HG02763 (cell line): ENCODE measurements at regions not wholly inside any gene's neighbourhood (a gene's known extent, or its start where the extent isn't known, plus 50 kb on each side); places are given as distances from the start of the nearest gene placed in this dataset.

Experiments used
- ATAC-seq: cut with Tn5 transposase; IDR thresholded peaks from one replicate; pipeline ENCODE4 v1.9.1; 2021; ENCODE audit warnings: mild to moderate bottlenecking, moderate library complexity; ENCODE audit not compliant: unreplicated experiment

DNA sequence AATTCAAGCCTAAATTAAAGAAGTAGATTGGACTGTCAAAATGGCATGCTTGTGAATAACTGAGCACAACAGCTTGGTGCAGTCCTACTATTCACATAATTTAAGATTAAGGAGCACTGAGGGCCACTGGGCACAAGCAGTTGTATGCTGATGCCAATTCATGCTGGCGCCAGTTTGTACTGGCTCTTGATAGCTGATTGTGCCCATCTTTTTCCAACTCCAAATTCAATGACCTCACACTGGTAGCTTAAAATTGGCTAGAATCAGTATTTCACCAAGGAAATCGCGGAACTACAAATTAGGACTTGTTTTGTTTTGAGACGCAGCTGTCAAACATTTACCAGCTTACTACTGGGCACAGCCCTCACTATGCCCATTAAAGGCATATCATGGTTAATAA, 969.2 kb downstream of the JRKL start:
- ATAC-seq: no peak

- ATAC-seq: no peak
Observed at GRCh38 chr11:97361812-97362378, 972.1 kb downstream of the JRKL start.

GRCh38 chr11:97363331-97363730, 973.5 kb downstream of the JRKL start:
- no peak for ATAC-seq

GRCh38 chr11:97364047-97364446, 974.2 kb downstream of the JRKL start:
- ATAC-seq: no peak

DNA sequence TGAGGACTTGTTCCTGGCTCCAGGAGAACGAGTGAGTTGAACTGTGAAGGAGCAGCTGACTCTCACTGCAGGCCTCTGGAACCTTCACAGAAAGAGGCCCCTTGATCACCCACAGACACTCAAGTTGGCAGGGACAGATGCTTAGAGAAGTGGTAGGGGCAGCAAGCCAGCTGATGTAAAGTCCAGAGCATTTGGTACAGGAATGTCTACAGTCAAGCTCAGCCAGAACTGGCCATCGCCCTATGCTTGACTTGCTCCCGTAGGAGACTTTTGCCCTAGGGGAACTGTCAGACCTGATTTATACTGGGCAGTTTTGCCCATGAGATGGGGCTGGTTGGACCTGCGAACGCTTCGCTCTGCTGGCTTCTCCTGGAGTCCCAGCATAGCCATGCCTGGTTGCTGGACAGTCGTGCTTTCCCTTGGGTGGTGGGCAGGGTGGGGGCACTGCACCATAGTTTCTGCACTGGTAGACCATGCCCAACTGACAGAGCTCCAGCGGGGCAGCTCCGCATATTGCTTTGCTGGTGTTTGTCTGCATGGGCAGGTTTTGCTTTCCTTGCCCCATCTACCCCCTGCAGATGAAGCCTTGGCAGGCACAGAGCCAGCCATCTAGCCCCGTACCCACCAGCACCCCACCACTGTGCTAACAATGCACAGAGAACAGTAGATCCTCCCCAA, 977.7 kb downstream of the JRKL start:
- no peak for ATAC-seq

DNA sequence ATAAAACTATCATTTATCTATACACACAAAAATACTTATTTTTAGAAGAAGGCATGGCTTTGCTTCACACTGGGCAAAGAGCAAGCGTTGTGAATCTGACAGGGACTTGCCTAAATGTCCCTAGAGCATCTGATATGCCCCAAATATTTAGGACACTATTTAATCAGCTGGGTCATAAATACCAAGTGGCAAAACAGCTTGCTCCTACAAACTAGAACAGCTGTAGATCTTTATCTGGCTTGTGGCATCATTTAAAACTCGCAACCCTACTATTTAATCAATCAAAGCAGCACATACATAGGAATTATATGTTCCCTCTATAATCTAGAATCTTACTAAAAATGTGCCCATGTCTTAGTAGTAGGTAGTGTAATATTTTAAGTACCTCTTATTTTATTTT, 999.5 kb downstream of the JRKL start:
- no peak for ATAC-seq

- no peak for ATAC-seq
Observed at GRCh38 chr11:97398246-97398645, 1008.4 kb downstream of the JRKL start.

GRCh38 chr11:97409141-97409540, 1019.3 kb downstream of the JRKL start:
- ATAC-seq: no peak

- no peak for ATAC-seq
Observed at GRCh38 chr11:97414801-97415200, 1025.0 kb downstream of the JRKL start.

DNA sequence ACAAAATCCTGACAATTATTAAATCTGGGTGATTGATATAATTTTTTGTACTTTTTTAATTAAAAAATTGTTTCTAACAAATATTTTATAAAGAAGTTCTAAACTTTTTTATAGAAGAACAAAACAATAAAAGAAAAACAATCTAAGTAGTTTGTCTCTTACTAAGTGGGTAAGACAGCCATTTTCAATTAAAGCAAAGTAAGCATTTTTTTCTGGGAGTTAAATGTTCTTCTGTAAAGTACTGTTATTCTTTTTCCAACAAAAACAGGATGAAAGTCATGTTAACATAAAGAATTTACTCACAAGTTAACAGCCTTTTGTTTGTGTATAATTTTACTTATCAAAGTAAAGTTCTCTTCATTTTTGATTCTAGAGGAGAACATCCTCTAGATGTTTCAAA, 1029.9 kb downstream of the JRKL start:
- no peak for ATAC-seq

- no peak for ATAC-seq
Observed at GRCh38 chr11:97428247-97428790, 1038.5 kb downstream of the JRKL start.

GRCh38 chr11:97430877-97431276, 1041.1 kb downstream of the JRKL start:
- no peak for ATAC-seq

DNA sequence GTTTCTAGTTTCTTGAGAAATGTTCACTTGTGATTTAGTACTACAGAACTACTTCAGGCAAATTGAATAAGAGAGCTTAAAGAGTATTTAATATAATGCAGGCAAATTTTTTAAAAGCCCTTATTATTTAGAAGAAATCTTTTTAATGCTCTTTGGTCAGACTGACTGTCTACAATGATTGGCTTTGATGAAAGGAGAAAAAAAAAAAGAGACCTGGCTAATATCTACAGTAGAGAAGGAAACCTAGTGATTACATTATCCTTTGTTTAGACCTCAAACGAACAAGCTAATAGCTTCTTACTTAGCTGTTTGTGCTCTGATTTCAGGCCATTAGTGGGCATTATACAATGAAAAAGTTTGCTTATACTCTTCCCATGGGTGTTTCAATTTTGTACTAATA, 1043.1 kb downstream of the JRKL start:
- no peak for ATAC-seq

DNA sequence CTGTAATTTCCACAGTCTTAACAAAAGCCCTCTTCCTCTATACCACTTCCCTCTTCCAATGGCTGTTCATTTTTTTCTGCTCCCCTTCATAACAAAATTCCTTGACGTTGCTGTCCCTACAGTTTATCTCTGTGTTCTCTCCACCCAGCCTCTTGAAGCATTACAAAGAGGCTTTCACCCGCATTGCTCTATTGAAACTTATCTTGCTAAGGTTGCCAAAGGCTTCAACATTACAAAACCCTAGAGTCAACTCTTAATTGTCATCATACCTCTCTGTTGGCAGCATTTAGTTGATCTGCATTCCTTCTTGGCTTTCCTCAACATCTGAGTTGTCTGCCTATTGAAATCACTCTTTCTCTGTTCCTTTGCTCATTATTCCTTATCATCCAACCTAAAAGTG, 1055.7 kb downstream of the JRKL start:
- no peak for ATAC-seq

DNA sequence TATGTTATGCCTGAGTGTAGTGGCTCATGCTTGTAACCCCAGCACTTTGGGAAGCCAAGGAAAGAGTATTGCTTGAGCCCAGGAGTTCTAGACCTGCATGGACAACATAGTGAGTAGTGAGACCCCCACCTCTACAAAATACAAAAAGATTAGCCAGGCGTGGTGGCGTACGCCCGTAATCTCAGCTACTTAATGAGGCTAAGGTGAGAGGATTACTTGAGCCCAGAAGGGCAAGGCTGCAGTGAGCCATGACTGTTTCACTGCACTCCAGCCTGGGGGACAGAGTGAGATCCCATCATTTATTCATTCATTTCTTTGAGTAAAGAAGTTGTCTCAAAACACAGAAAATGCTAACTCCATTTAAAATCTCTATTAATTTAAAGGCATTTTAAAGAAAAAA, 1061.6 kb downstream of the JRKL start:
- no peak for ATAC-seq

DNA sequence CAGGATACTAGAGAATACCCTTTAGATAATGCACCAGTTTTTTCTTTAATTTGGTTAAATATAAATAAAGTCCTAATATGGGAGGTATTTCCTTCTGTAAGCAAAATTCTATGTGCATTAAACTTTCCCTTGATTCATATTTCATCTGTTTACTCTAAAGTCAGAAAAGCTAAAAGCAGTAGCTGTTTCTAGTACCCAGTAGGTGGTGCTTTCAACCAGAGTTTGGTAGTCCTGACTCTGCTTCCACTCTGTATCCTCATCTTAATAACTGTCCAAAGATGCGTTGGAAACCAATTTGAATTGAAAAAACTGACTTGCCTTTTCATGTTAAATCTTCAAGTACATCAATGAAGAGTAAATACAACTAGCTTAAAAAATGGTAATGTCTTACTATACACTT, 1065.2 kb downstream of the JRKL start:
- no peak for ATAC-seq

GRCh38 chr11:97460091-97460490, 1070.3 kb downstream of the JRKL start:
- no peak for ATAC-seq

DNA sequence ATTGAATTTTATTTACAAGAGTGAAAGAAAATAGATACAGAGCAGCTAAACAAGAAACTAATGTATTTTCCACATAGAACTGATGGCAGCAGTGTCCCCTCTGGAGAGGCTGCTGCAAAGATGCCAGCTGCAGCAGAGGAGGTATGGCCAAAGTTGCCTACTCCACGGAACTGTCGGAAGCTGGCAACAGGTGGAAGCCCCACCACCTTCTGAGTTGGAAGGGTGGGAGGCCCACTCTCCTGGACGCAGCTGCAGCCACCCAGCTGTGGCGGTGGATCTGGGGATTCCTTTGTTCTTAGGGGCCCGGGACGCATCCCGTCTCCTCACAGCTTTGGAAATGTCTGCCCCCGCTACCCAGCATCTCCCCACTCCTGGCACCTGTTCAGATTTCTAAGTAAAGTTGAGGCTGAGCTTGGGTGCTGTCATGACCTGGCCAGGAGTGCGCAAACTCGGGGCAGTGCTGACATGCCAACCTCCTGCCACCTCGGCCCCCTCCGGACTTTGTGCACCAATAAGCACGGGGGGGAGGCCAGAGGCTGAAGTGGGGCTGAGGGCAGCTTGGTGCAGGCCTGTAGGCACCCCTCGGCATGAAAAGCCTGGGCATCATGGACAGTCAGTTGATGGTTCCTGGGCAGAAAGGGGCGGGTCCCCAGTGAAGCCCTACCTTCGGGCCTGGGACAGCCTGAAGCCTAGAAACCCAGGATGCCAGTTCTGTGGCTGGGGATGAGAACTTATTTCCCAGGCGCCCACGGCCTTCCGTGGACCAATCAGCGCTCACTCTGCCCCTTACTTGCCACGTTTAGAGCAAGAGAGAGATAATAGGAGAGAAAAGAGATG, 1071.4 kb downstream of the JRKL start:
- ATAC-seq: no peak

DNA sequence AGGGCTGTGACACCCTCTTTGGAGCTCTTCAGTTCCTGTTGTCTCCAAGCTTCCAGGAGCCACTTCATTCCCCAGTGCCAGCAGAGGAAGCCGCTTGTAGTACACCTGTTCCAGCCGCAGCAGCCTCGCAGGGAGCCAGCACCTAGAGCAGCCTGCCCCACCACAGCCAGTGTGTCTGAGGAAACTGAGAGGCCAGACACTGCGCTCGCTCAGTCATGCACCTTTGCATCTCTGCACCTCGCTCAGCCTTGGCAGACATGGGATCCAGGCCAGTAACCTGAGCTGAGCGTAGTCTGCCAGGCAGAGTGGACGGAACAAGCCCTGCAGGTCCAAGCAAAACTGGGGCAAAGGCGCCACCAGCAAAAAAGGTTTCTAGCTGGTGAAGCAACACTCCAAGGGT, 1072.1 kb downstream of the JRKL start:
- no peak for ATAC-seq

DNA sequence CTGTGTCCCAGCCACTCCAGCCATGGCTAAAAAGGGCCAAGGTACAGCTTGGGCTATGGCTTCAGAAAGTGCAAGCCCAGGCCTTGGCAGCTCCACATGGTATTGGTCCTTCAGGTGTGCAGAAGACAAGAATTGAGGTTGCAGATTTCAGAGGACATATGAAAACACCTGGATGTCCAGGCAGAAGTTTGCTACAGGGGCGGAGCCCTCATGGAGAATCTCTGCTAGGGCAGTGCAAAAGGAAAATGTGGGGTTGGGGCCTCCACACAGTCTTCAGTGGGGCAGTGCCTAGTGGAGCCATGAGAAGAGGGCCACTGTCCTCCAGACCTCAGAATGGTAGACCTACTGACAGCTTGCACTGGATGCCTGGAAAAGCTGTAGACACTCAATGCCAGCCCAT, 1074.1 kb downstream of the JRKL start:
- ATAC-seq: no peak

GRCh38 chr11:97471480-97471879, 1081.7 kb downstream of the JRKL start:
- ATAC-seq: no peak

- ATAC-seq: no peak
Observed at GRCh38 chr11:97487387-97487786, 1097.6 kb downstream of the JRKL start.
